ENCODE measurements at regions not wholly inside any gene's neighbourhood (a gene's known extent, or its start where the extent isn't known, plus 50 kb on each side); places are given as distances from the start of the nearest gene placed in this dataset.

DNA sequence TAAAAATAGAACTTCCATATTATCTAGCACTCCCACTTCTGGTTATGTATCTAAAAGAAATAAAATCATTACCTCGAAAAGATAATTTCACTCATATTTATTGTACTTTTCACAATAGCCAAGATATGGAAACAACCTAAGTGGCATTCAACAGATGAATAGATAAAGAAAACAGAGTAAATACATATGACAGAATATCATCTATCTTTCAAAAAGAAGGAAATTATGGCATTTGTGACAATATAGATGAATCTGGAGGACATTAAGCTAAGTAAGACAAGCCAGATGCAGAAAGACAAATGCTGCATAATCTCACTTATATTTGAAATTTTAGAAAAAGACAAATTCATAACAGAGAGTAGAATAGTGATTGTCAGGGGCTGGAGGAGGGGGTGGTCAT, 590.0 kb upstream of the ANO3 start:
- in situ Hi-C loops (cut with MboI; ENCODE audit: low pct_unique_long_range_greater_than_20kb, low sequenced_read_pairs, unreplicated experiment): no loop called here
- DNase-seq (ENCODE audit: low spot score): no peak
- TF ChIP-seq, protein P1, sequence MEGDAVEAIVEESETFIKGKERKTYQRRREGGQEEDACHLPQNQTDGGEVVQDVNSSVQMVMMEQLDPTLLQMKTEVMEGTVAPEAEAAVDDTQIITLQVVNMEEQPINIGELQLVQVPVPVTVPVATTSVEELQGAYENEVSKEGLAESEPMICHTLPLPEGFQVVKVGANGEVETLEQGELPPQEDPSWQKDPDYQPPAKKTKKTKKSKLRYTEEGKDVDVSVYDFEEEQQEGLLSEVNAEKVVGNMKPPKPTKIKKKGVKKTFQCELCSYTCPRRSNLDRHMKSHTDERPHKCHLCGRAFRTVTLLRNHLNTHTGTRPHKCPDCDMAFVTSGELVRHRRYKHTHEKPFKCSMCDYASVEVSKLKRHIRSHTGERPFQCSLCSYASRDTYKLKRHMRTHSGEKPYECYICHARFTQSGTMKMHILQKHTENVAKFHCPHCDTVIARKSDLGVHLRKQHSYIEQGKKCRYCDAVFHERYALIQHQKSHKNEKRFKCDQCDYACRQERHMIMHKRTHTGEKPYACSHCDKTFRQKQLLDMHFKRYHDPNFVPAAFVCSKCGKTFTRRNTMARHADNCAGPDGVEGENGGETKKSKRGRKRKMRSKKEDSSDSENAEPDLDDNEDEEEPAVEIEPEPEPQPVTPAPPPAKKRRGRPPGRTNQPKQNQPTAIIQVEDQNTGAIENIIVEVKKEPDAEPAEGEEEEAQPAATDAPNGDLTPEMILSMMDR (IDR thresholded peaks at IDR 0.05; ENCODE audit: extremely low read depth, insufficient read depth, missing control alignments): no peak

DNA sequence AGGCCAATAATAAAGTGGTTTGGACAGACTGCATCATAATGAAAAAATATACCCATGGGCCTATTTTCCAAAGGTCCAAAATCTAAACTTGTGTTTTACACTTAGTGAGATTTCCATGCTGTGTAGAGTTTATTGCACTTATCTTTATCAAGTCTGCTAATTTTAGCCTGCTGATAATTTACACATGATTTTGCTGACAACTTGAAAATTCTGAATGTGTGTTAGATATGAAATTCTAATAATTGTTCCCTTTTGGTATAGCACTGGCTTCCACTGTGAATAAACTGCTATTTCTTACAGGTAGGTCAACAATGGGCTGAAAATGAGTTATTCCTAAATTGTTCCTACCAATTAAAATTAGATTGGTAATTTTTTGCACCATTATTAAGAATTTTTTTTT, 589.1 kb upstream of the ANO3 start:
- no peak for DNase-seq (ENCODE audit: low spot score)
- TF ChIP-seq, protein P1 (IDR thresholded peaks at IDR 0.05; ENCODE audit: extremely low read depth, insufficient read depth, missing control alignments): no peak
- in situ Hi-C loops (cut with MboI; ENCODE audit: low pct_unique_long_range_greater_than_20kb, low sequenced_read_pairs, unreplicated experiment): no loop called here

DNA sequence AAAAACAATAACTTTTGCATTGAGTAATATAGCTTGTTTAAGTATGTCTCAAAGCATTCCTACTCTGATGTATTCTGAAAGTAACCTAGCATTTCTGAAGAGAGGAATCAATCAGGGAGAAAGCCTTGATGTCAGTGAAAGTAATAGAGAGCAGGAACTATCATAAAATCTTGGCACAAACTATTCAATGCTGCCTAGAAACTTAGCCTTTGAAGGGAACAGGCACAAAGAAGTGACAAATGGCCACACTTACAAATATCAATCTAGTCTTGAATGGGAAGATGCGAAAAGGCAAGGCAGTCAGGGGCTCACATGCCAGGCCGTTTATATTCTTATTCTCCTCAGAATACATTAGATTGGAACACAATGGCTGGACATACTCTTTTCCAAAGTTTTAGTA, 576.5 kb upstream of the ANO3 start:
- in situ Hi-C loops (cut with MboI; ENCODE audit: low pct_unique_long_range_greater_than_20kb, low sequenced_read_pairs, unreplicated experiment): no loop called here
- TF ChIP-seq, protein P1 (IDR thresholded peaks at IDR 0.05; ENCODE audit: extremely low read depth, insufficient read depth, missing control alignments): no peak
- no peak for DNase-seq (ENCODE audit: low spot score)

DNA sequence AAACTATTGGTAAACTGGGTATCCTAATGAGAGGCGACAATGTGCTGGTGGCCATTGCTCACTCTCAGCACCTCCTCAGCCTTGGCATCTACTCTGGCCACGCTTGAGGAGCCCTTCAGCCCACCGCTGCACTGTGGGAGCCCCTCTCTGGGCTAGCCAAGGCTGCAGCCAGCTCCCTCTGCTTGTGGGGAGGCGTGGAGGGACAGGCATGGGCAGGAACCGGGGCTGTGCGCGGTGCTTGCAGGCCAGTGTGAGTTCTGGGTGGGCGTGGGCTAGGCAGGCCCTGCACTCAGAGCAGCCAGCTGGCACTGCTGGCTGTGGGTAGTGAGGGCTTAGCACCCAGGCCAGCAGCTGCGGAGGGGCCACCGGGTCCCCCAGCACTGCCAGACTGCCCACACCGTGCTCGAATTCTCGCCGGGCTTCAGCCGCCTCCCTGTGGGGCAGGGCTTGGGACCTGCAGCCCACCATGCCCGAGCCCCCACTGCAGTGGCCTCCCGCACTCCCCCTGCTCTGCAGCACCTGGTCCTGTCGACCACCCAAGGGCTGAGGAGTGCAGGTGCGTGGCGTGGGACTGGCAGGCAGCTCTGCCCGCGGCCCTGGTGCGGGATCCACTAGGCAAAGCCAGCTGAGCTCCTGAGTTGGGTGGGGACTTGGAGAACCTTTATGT, 575.9 kb upstream of the ANO3 start:
- no peak for DNase-seq (ENCODE audit: low spot score)
- in situ Hi-C loops (cut with MboI; ENCODE audit: low pct_unique_long_range_greater_than_20kb, low sequenced_read_pairs, unreplicated experiment): no loop called here
- TF ChIP-seq, protein P1 (IDR thresholded peaks at IDR 0.05; ENCODE audit: extremely low read depth, insufficient read depth, missing control alignments): no peak

DNA sequence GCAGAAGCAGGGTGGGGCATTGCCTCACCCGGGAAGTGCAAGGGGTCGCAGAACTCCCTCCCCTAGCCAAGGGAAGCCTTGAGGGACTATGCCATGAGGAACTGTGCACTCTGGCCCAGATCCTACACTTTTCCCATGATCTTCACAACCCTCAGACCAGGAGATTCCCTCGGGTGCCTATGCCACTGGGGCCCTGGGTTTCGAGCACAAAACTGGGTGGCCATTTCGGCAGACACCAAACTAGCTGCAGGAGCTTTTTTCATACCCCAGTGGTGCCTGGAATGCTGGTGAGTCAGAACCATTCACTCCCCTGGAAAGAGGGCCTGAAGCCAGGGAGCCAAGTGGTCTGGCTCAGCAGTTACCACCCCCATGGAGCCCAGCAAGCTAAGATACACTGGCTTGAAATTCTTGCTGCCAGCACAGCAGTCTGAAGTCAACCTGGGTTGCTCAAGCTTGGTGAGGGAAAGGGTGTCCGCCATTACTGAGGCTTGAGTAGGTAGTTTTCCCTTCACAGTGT, 573.7 kb upstream of the ANO3 start:
- in situ Hi-C loops (cut with MboI; ENCODE audit: low pct_unique_long_range_greater_than_20kb, low sequenced_read_pairs, unreplicated experiment): no loop called here
- TF ChIP-seq, protein P1 (IDR thresholded peaks at IDR 0.05; ENCODE audit: extremely low read depth, insufficient read depth, missing control alignments): no peak
- DNase-seq (ENCODE audit: low spot score): no peak

DNA sequence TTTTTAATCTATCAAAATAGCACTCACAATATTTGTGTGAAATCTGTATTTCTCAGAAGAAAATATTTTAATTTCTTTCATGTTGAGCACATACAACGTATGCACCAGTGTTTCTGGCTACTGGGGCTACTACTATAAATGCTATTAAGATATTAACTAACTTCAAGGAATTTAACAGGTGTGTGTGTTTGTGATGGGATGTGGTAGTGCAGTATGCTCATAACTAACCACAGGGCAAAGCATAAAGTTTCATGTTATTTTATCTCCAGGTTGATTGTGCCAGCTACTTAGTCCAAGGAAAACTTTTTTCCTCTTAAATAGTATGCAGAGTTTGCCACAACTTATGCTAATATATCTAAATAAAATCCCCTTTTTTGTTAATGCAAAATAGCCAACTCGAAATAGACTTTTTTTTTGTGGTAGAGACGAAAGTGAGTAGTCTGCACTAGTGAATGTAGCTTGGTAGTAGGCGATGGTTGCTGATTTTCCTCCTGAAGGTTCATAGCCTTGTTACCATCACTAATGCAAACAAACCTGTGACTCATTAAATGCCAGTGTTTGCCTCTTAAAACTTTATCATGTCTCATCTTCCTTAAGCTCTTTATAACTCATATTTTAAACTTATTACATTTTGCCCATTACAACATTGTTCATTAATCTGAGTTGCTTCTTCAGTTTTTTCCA, 565.5 kb upstream of the ANO3 start:
- DNase-seq (ENCODE audit: low spot score): no peak
- TF ChIP-seq, protein P1 (IDR thresholded peaks at IDR 0.05; ENCODE audit: extremely low read depth, insufficient read depth, missing control alignments): no peak
- in situ Hi-C loops (cut with MboI; ENCODE audit: low pct_unique_long_range_greater_than_20kb, low sequenced_read_pairs, unreplicated experiment): no loop called here
